Neural cell (in vitro differentiated cells): ENCODE measurements at regions not wholly inside any gene's neighbourhood (a gene's known extent, or its start where the extent isn't known, plus 50 kb on each side); places are given as distances from the start of the nearest gene placed in this dataset.

Experiments
- H2AFZ ChIP-seq: fragments of 200-600, 300-800 bp; sonication (generic), shearing (Covaris generic); 2 replicates; pipeline ENCODE4 v1.6.0; 2014; ENCODE audit warnings: low read depth, mild to moderate bottlenecking, antibody characterized with exemption, low read length, moderate library complexity
- H3F3A ChIP-seq: fragments of 200-600 bp; shearing (Covaris generic); 2 replicates; pipeline ENCODE4 v1.6.1; 2016; ENCODE audit warnings: mild to moderate bottlenecking, moderate library complexity, mixed read lengths, antibody characterized with exemption, low read length; ENCODE audit not compliant: insufficient read depth, poor library complexity, severe bottlenecking
- H3K27ac ChIP-seq: fragments of 200-600, 300-800 bp; sonication (generic), shearing (Covaris generic); 2 replicates; pipeline ENCODE4 v1.5.1; 2014; ENCODE audit warnings: mild to moderate bottlenecking, low read length, moderate library complexity
- H3K27me3 ChIP-seq: fragments of 300-800, 200-600 bp; sonication (generic), shearing (Covaris generic); 2 replicates; pipeline ENCODE4 v1.6.0; 2014; ENCODE audit warnings: mild to moderate bottlenecking, low read depth, low read length, moderate library complexity; ENCODE audit not compliant: insufficient read depth
- H3K36me3 ChIP-seq: fragments of 300-800, 200-600 bp; sonication (generic), shearing (Covaris generic); 2 replicates; pipeline ENCODE4 v1.5.1; 2014; ENCODE audit warnings: mild to moderate bottlenecking, antibody characterized with exemption, low read length, moderate library complexity; ENCODE audit not compliant: insufficient read depth
- H3K4me2 ChIP-seq: fragments of 300-800, 200-600 bp; sonication (generic), shearing (Covaris generic); 2 replicates; pipeline ENCODE4 v1.6.0; 2014; ENCODE audit warnings: mild to moderate bottlenecking, low read length
- H3K4me3 ChIP-seq: fragments of 300-800, 200-600 bp; sonication (generic), shearing (Covaris generic); 2 replicates; pipeline ENCODE4 v1.5.1; 2014; ENCODE audit warnings: mild to moderate bottlenecking, low read length, moderate library complexity
- H3K79me2 ChIP-seq: fragments of 200-600 bp; shearing (Covaris generic); replicated peaks from 2 replicates; pipeline ENCODE4 v1.6.0; 2014; ENCODE audit warnings: mild to moderate bottlenecking, low read length, moderate library complexity; ENCODE audit not compliant: insufficient read depth
- H3K9ac ChIP-seq: fragments of 300-800, 200-600 bp; sonication (generic), shearing (Covaris generic); 2 replicates; pipeline ENCODE4 v1.6.1; 2016; ENCODE audit warnings: mild to moderate bottlenecking, low read length, mixed read lengths
- H3K9me2 ChIP-seq: fragments of 200-600 bp; shearing (Covaris generic); 2 replicates; pipeline ENCODE4 v1.6.1; 2016; ENCODE audit warnings: mild to moderate bottlenecking, low read length, mixed read lengths; ENCODE audit not compliant: insufficient read depth
- H3K9me3 ChIP-seq: fragments of 200-600, 300-800 bp; sonication (generic), shearing (Covaris generic); 2 replicates; pipeline ENCODE4 v1.6.1; 2016; ENCODE audit warnings: mild to moderate bottlenecking, mixed run types, low read length, moderate library complexity, mixed read lengths
- H4K20me1 ChIP-seq: fragments of 200-600 bp; shearing (Covaris generic); 2 replicates; pipeline ENCODE4 v1.6.1; 2016; ENCODE audit warnings: mild to moderate bottlenecking, mixed run types; ENCODE audit not compliant: insufficient read depth
- CTCF ChIP-seq: fragments of 450-650 bp; IDR thresholded peaks from 2 replicates; pipeline ENCODE4 v1.5.1; 2014; ENCODE audit warnings: antibody characterized with exemption, mild to moderate bottlenecking, moderate library complexity; ENCODE audit not compliant: poor library complexity, severe bottlenecking
- EP300 ChIP-seq: fragments of 450-650 bp; conservative IDR thresholded peaks from 2 replicates; pipeline ENCODE4 v1.6.1; 2014; ENCODE audit warnings: antibody characterized with exemption, mild to moderate bottlenecking, moderate library complexity; ENCODE audit not compliant: poor library complexity, severe bottlenecking
- EZH2 ChIP-seq: fragments of 200-600, 300-800 bp; shearing (Covaris generic), sonication (generic); IDR thresholded peaks from 2 replicates; pipeline ENCODE4 v1.6.1; 2014; ENCODE audit warnings: antibody characterized with exemption, low read length, borderline replicate concordance, mild to moderate bottlenecking; ENCODE audit not compliant: insufficient read depth, poor library complexity, severe bottlenecking
- MXI1 ChIP-seq: fragments of 450-650 bp; conservative IDR thresholded peaks from 2 replicates; pipeline ENCODE4 v1.6.1; 2014; ENCODE audit warnings: antibody characterized with exemption, mild to moderate bottlenecking; ENCODE audit not compliant: poor library complexity, severe bottlenecking
- POLR2AphosphoS5 ChIP-seq: IDR thresholded peaks from 2 replicates; pipeline ENCODE4 v1.6.1; 2012
- RAD21 ChIP-seq: fragments of 450-650 bp; conservative IDR thresholded peaks from 2 replicates; pipeline ENCODE4 v1.6.1; 2014; ENCODE audit warnings: antibody characterized with exemption, mild to moderate bottlenecking, moderate library complexity
- REST ChIP-seq: IDR thresholded peaks from 2 replicates; pipeline ENCODE4 v1.6.1; 2012; ENCODE audit warnings: borderline replicate concordance
- SMC3 ChIP-seq: fragments of 450-650 bp; conservative IDR thresholded peaks from 2 replicates; pipeline ENCODE4 v1.6.1; 2014; ENCODE audit warnings: antibody characterized with exemption, mild to moderate bottlenecking, moderate library complexity; ENCODE audit not compliant: poor library complexity
- TAF1 ChIP-seq: IDR thresholded peaks from 2 replicates; pipeline ENCODE4 v1.6.1; 2012; ENCODE audit warnings: low read depth

GRCh38 chr2:145160855-145161254 is 640.9 kb upstream of the ZEB2 start:
- Histone ChIP-seq H3K4me2 (no peak overlapping the region), H3K9ac (no peak overlapping the region), H3K36me3 (no peaks in the 10 kb centered on the region), H4K20me1 (no peaks in the 10 kb centered on the region), H3K9me3 (no peaks in the 10 kb centered on the region), H3K4me3 (no peak overlapping the region), H3K9me2 (no peaks in the 10 kb centered on the region), H3K27me3 (no peaks in the 10 kb centered on the region), H3K79me2 (no peaks in the 10 kb centered on the region), H2AFZ (no peak overlapping the region), H3K27ac (no peak overlapping the region), H3F3A (no peaks in the 10 kb centered on the region)
- TF ChIP-seq EZH2 (no peak), REST (no peak), SMC3 (no peak), RAD21 (no peak)

- Histone ChIP-seq H3K4me3 (no peak overlapping the region), H3K79me2 (no peaks in the 10 kb centered on the region), H3F3A (no peaks in the 10 kb centered on the region), H3K9me2 (no peaks in the 10 kb centered on the region), H4K20me1 (no peaks in the 10 kb centered on the region), H3K9me3 (no peaks in the 10 kb centered on the region), H3K27ac (no peak overlapping the region), H3K4me2 (no peak overlapping the region), H3K9ac (no peak overlapping the region), H3K36me3 (no peaks in the 10 kb centered on the region), H3K27me3 (no peaks in the 10 kb centered on the region), H2AFZ (no peak overlapping the region)
- no peak for TF ChIP-seq RAD21
- no peak for TF ChIP-seq POLR2AphosphoS5
- no peak for TF ChIP-seq REST
- TF ChIP-seq EP300 = no peak
- no peak for TF ChIP-seq TAF1
- no peak for TF ChIP-seq MXI1
- TF ChIP-seq SMC3 = no peak
- TF ChIP-seq EZH2 = no peak
- TF ChIP-seq CTCF = no peak
Observed at GRCh38 chr2:145159676-145160075, 639.8 kb upstream of the ZEB2 start.
